Right atrium auricular region (tissue), 2 donors: ENCODE measurements at regions not wholly inside any gene's neighbourhood (a gene's known extent, or its start where the extent isn't known, plus 50 kb on each side); places are given as distances from the start of the nearest gene placed in this dataset.

Experiments used
- DNase-seq: peaks from one replicate; pipeline ENCODE4 v3.0.0-alpha.2; 2019; ENCODE audit warnings: low spot score
- H3K27ac ChIP-seq, 2 donors: fragments of 200-600 bp; sonication (generic); 1 replicate in 1 of 2; 2 replicates in 1 of 2; pipeline ENCODE4 v1.5.1; 2016 to 2019
- H3K27me3 ChIP-seq, 2 donors: fragments of 200-600 bp; sonication (generic); one replicate each; pipeline versions ENCODE4 v1.5.1 to v1.6.0; 2017 to 2019
- H3K36me3 ChIP-seq: fragments of 200-600 bp; sonication (generic); one replicate; pipeline ENCODE4 v1.5.1; 2016
- H3K4me1 ChIP-seq, 2 donors: fragments of 200-600 bp; sonication (generic); one replicate each; pipeline versions ENCODE4 v1.5.1 to v1.6.0; 2017 to 2019
- H3K4me3 ChIP-seq, 2 donors: fragments of 200-600 bp; sonication (generic); 1 replicate in 1 of 2; 2 replicates in 1 of 2; pipeline ENCODE4 v1.5.1; 2017 to 2019; ENCODE audit warnings: mild to moderate bottlenecking in 1 of 2, moderate library complexity in 1 of 2
- H3K9me3 ChIP-seq, 2 donors: fragments of 200-600 bp; sonication (generic); one replicate each; pipeline ENCODE4 v1.5.1; 2019
- CTCF ChIP-seq, 2 donors: fragments of 200-600 bp; sonication (generic); IDR thresholded peaks; one replicate each; pipeline ENCODE4 v1.5.1; 2019; ENCODE audit warnings: antibody characterized with exemption in 2 of 2

GRCh38 chr12:107525719-107526554 is 159.7 kb upstream of the PWP1 start:
- Histone ChIP-seq H3K27ac (no peak overlapping the region), H3K4me1 (no peaks in the 10 kb centered on the region), H3K9me3 (no peaks in the 10 kb centered on the region), H3K36me3 (no peaks in the 10 kb centered on the region), H3K4me3 (no peak overlapping the region), H3K27me3 (no peaks in the 10 kb centered on the region)
- DNase-seq, result no peak
- TF ChIP-seq CTCF (IDR thresholded peaks at IDR 0.05), result no peak

GRCh38 chr12:107526555-107527180 is 158.9 kb upstream of the PWP1 start:
- no peaks in the 10 kb centered on the region for H3K4me1 ChIP-seq
- H3K27ac ChIP-seq, result no peak overlapping the region
- TF ChIP-seq CTCF (IDR thresholded peaks at IDR 0.05), result no peak
- H3K27me3 ChIP-seq, result no peaks in the 10 kb centered on the region
- H3K36me3 ChIP-seq, result no peaks in the 10 kb centered on the region
- no peak for DNase-seq
- H3K4me3 ChIP-seq, result no peak overlapping the region
- H3K9me3 ChIP-seq, result no peaks in the 10 kb centered on the region

- H3K36me3 ChIP-seq, result no peaks in the 10 kb centered on the region
- peaks cover 0 to 6% of the 10 kb centered on the region in 2 donors for H3K9me3 ChIP-seq
- no peaks in the 10 kb centered on the region for H3K4me1 ChIP-seq
- no peaks in the 10 kb centered on the region for H3K27me3 ChIP-seq
- H3K27ac ChIP-seq, result no peak overlapping the region
- DNase-seq, result no peak
- no peak for TF ChIP-seq CTCF (IDR thresholded peaks at IDR 0.05)
- no peak overlapping the region for H3K4me3 ChIP-seq
These were observed 156.8 kb upstream of the PWP1 start for GRCh38 chr12:107528731-107529365.

- no peaks in the 10 kb centered on the region for H3K27me3 ChIP-seq
- DNase-seq, result no peak
- no peak for TF ChIP-seq CTCF (IDR thresholded peaks at IDR 0.05)
- no peak overlapping the region for H3K4me3 ChIP-seq
- H3K4me1 ChIP-seq, result no peaks in the 10 kb centered on the region
- no peak overlapping the region for H3K27ac ChIP-seq
- H3K9me3 ChIP-seq, result peaks cover 0 to 6% of the 10 kb centered on the region in 2 donors
- no peaks in the 10 kb centered on the region for H3K36me3 ChIP-seq
These were observed 155.6 kb upstream of the PWP1 start for GRCh38 chr12:107529991-107530390.

- no peaks in the 10 kb centered on the region for H3K27me3 ChIP-seq
- DNase-seq, result no peak
These were observed 154.9 kb upstream of the PWP1 start for GRCh38 chr12:107530701-107531100.

More at GRCh38 chr12:107530701-107531100, 154.9 kb upstream of the PWP1 start:
- peaks cover 0 to 6% of the 10 kb centered on the region in 2 donors for H3K9me3 ChIP-seq
- no peak for TF ChIP-seq CTCF (IDR thresholded peaks at IDR 0.05)
- H3K36me3 ChIP-seq, result no peaks in the 10 kb centered on the region
- H3K4me3 ChIP-seq, result no peak overlapping the region
- H3K27ac ChIP-seq, result no peak overlapping the region
- no peaks in the 10 kb centered on the region for H3K4me1 ChIP-seq
